A549 (cell line): ENCODE measurements at regions not wholly inside any gene's neighbourhood (a gene's known extent, or its start where the extent isn't known, plus 50 kb on each side); places are given as distances from the start of the nearest gene placed in this dataset.

Source experiments
- ATAC-seq, 2 experiments: fragments of 200-7000 bp in 1 of 2; fragments of >200 bp in 1 of 2; cut with Nextera tagmentation in 1 of 2; cut with Tn5 transposase in 1 of 2; 3 replicates each; pipeline versions ENCODE4 v1.8.0 to v1.9.1; 2018 to 2020; ENCODE audit warnings: mild to moderate bottlenecking in 1 of 2, moderate library complexity in 1 of 2
- CTCF ChIA-PET: fragments of 300-600 bp; sonication (Branson Sonifier 250); formaldehyde crosslinking; extraction: SDS; loops from one replicate; lab custom pipeline; 2021; ENCODE audit warnings: antibody characterized with exemption, inconsistent platforms; lab: Yijun Ruan, JAX
- POLR2A ChIA-PET: fragments of 350-600 bp; formaldehyde crosslinking; extraction: SDS; loops from one replicate; lab custom pipeline; 2021; ENCODE audit warnings: antibody characterized with exemption, inconsistent platforms; lab: Yijun Ruan, JAX
- DNase-seq, 2 experiments: peaks; one replicate each; pipeline versions ENCODE4 v3.0.0 to v3.0.0-alpha.2; 2011 to 2016; ENCODE audit warnings: low read depth in 1 of 2, low spot score in 1 of 2
- FAIRE-seq: peaks from 2 replicates; lab custom pipeline; 2011; peaks lifted over from hg19 to GRCh38; lab: Jason Lieb, UNC
- H3K27ac ChIP-seq, 2 experiments: fragments of >200 bp; sonication (Bioruptor Twin); formaldehyde crosslinking; 3 replicates each; pipeline ENCODE4 v1.5.1; 2016 to 2017
- H3K4me1 ChIP-seq: fragments of >200 bp; sonication (Bioruptor Twin); formaldehyde crosslinking; 3 replicates; pipeline ENCODE4 v1.6.1; 2016
- H3K4me2 ChIP-seq: fragments of >200 bp; sonication (Bioruptor Twin); formaldehyde crosslinking; 3 replicates; pipeline ENCODE4 v1.6.1; 2016
- H3K4me3 ChIP-seq: fragments of >200 bp; sonication (Bioruptor Twin); formaldehyde crosslinking; 3 replicates; pipeline ENCODE4 v1.5.1; 2016
- H3K9me3 ChIP-seq: fragments of >200 bp; sonication (Bioruptor Twin); formaldehyde crosslinking; 3 replicates; pipeline ENCODE4 v1.6.1; 2016
- CBX2 ChIP-seq: fragments of 200-600 bp; sonication (generic); IDR thresholded peaks from 2 replicates; pipeline ENCODE4 v1.6.1; 2016; ENCODE audit warnings: low read depth, mild to moderate bottlenecking, borderline replicate concordance
- FOSL2 ChIP-seq, 2 experiments: fragments of 450-650 bp in 1 of 2; fragments of >200 bp in 1 of 2; sonication (Bioruptor Twin) in 1 of 2; formaldehyde crosslinking; IDR thresholded peaks; 2 replicates each; pipeline versions ENCODE4 v1.5.0 to v1.6.1; 2016 to 2020; ENCODE audit warnings: mild to moderate bottlenecking in 1 of 2, moderate library complexity in 1 of 2
- HOXA7 ChIP-seq: fragments of 250-450 bp; sonication (Bioruptor Pico); IDR thresholded peaks from 2 replicates; pipeline ENCODE4 v1.5.0; 2020; ENCODE audit warnings: mild to moderate bottlenecking, moderate library complexity
- KDM5A ChIP-seq: fragments of 200-600 bp; sonication (generic); IDR thresholded peaks from 2 replicates; pipeline ENCODE4 v1.6.1; 2016; ENCODE audit warnings: antibody characterized with exemption, mild to moderate bottlenecking
- MAZ ChIP-seq: fragments of 150-350 bp; IDR thresholded peaks from 2 replicates; pipeline ENCODE4 v1.6.1; 2014; ENCODE audit warnings: antibody characterized with exemption, low read depth, low read length, borderline replicate concordance
- MYC ChIP-seq: IDR thresholded peaks from 2 replicates; pipeline ENCODE4 v1.6.1; 2012; ENCODE audit warnings: mild to moderate bottlenecking, inconsistent platforms, low read length, improper control_type of control experiment, borderline replicate concordance
- PHF8 ChIP-seq: fragments of 200-600 bp; sonication (generic); IDR thresholded peaks from 2 replicates; pipeline ENCODE4 v1.6.1; 2016; ENCODE audit warnings: low read depth, mild to moderate bottlenecking, antibody characterized with exemption, moderate library complexity, borderline replicate concordance
- RARB ChIP-seq: fragments of 250-450 bp; sonication (Bioruptor Pico); IDR thresholded peaks from 2 replicates; pipeline ENCODE4 v1.8.0; 2021; ENCODE audit warnings: mild to moderate bottlenecking, moderate library complexity
- RCOR1 ChIP-seq: fragments of 150-350 bp; IDR thresholded peaks from 2 replicates; pipeline ENCODE4 v1.6.1; 2014; ENCODE audit warnings: antibody characterized with exemption, low read length, low read depth
- SMC3 ChIP-seq: fragments of >200 bp; sonication (Bioruptor Twin); formaldehyde crosslinking; IDR thresholded peaks from 3 replicates; pipeline ENCODE4 v1.6.1; 2018; ENCODE audit warnings: inconsistent platforms
- TP53 ChIP-seq: fragments of 250-450 bp; sonication (Bioruptor Pico); IDR thresholded peaks from 2 replicates; pipeline ENCODE4 v1.5.0; 2021; ENCODE audit warnings: mild to moderate bottlenecking, moderate library complexity
- ZSCAN20 ChIP-seq: fragments of 250-450 bp; sonication (Bioruptor Pico); IDR thresholded peaks from 2 replicates; pipeline ENCODE4 v1.8.0; 2022; ENCODE audit warnings: mild to moderate bottlenecking, moderate library complexity
- WGBS: methylation state at CpG from one replicate; pipeline ENCODE4 v1.1.6; 2017; ENCODE audit errors: missing lambda C conversion rate; 5-methylcytosine and 5-hydroxymethylcytosine counted together
- TF ChIP-seq, protein P1 (sequence below): fragments of >200 bp; sonication (Bioruptor Twin); formaldehyde crosslinking; IDR thresholded peaks from 3 replicates; pipeline ENCODE4 v1.5.1; 2016
- TF ChIP-seq, protein P2 (sequence below): fragments of 200-600 bp; sonication (generic); IDR thresholded peaks from 2 replicates; pipeline ENCODE4 v1.6.1; 2016; ENCODE audit warnings: antibody characterized with exemption, mild to moderate bottlenecking, moderate library complexity
- TF ChIP-seq, protein P3 (sequence below): fragments of 450-650 bp; IDR thresholded peaks from 2 replicates; pipeline ENCODE4 v1.6.1; 2014; ENCODE audit warnings: antibody characterized with exemption
- TF ChIP-seq, protein P4 (sequence below): fragments of >200 bp; sonication (Bioruptor Twin); formaldehyde crosslinking; IDR thresholded peaks from 3 replicates; pipeline ENCODE4 v1.6.1; 2016
- TF ChIP-seq, protein P5 (sequence below): fragments of 250-450 bp; sonication (Bioruptor Pico); IDR thresholded peaks from 2 replicates; pipeline ENCODE4 v1.5.0; 2020; ENCODE audit warnings: low read depth, mild to moderate bottlenecking, moderate library complexity
- TF ChIP-seq, protein P6 (sequence below): IDR thresholded peaks from 2 replicates; pipeline ENCODE4 v1.6.1; 2012

DNA sequence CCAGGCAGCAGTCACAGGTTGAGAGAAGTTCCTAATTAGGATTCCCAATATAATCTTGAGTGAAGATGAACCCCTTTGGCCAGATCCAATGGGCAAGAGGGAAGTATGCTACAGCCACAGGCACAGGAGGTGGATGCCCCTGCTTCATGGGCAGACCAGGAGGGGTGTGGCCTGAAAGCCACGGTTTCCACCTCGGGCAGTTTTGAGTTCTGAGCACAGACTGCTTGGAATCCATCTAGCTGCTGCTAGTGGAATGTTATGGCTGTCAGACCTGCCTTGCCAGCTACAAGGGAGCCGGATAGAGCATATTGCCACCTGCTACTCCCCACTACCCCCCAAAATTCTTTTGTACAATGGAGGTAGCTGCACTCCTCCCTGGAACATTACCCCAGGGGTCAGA is 672.9 kb downstream of the HACE1 start:
- ATAC-seq, result no peak
- no peak for DNase-seq
- no peak overlapping the region for H3K4me2 ChIP-seq
- WGBS, result 0% methylated on average over 3 of the region's 3 CpGs
- ChIA-PET CTCF (no interaction called here), POLR2A (no interaction called here)
- H3K27ac ChIP-seq, result no peak overlapping the region
- TF ChIP-seq, protein P1, sequence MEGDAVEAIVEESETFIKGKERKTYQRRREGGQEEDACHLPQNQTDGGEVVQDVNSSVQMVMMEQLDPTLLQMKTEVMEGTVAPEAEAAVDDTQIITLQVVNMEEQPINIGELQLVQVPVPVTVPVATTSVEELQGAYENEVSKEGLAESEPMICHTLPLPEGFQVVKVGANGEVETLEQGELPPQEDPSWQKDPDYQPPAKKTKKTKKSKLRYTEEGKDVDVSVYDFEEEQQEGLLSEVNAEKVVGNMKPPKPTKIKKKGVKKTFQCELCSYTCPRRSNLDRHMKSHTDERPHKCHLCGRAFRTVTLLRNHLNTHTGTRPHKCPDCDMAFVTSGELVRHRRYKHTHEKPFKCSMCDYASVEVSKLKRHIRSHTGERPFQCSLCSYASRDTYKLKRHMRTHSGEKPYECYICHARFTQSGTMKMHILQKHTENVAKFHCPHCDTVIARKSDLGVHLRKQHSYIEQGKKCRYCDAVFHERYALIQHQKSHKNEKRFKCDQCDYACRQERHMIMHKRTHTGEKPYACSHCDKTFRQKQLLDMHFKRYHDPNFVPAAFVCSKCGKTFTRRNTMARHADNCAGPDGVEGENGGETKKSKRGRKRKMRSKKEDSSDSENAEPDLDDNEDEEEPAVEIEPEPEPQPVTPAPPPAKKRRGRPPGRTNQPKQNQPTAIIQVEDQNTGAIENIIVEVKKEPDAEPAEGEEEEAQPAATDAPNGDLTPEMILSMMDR, result no peak
- TF ChIP-seq MYC, result no peak
- no peak for TF ChIP-seq SMC3
- no peak for TF ChIP-seq KDM5A
- no peaks in the 10 kb centered on the region for H3K9me3 ChIP-seq
- no peaks in the 10 kb centered on the region for H3K4me1 ChIP-seq
- H3K4me3 ChIP-seq, result no peak overlapping the region
- no peak for FAIRE-seq

DNA sequence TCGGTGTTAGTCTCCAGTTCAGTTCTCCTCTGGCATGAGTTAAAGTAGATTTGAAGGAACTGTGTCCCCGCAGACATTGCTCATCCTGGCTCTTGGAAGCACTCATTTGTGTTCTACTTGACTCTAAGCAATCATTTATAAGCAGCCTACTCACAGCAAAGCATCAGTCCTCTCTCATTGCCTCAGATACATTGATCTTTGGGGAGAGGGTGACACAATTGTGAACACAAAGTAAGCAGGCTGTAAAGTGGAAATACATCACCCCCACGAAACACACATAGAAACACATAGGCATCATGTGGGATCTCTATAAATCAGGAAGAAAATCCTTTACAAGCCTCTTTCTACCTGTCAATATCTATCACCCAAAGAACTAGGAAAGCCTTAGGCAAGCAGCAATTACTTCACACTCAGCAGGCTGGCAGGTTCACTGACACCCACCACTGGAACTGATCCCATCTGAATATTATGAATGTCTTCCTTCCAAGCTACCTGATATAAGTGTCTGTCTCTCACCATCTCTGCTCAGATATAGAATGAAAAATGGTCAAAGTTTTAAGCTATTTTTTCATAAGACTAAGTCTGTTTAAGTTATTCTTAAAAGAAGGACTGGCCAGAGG is 675.8 kb downstream of the HACE1 start:
- POLR2A ChIA-PET, result no interaction called here
- WGBS, result 0% methylated on average over 3 of the region's 3 CpGs
- no peak for TF ChIP-seq HOXA7 (CRISPR knock-in tag)
- TF ChIP-seq RCOR1, result no peak
- TF ChIP-seq, protein P2, sequence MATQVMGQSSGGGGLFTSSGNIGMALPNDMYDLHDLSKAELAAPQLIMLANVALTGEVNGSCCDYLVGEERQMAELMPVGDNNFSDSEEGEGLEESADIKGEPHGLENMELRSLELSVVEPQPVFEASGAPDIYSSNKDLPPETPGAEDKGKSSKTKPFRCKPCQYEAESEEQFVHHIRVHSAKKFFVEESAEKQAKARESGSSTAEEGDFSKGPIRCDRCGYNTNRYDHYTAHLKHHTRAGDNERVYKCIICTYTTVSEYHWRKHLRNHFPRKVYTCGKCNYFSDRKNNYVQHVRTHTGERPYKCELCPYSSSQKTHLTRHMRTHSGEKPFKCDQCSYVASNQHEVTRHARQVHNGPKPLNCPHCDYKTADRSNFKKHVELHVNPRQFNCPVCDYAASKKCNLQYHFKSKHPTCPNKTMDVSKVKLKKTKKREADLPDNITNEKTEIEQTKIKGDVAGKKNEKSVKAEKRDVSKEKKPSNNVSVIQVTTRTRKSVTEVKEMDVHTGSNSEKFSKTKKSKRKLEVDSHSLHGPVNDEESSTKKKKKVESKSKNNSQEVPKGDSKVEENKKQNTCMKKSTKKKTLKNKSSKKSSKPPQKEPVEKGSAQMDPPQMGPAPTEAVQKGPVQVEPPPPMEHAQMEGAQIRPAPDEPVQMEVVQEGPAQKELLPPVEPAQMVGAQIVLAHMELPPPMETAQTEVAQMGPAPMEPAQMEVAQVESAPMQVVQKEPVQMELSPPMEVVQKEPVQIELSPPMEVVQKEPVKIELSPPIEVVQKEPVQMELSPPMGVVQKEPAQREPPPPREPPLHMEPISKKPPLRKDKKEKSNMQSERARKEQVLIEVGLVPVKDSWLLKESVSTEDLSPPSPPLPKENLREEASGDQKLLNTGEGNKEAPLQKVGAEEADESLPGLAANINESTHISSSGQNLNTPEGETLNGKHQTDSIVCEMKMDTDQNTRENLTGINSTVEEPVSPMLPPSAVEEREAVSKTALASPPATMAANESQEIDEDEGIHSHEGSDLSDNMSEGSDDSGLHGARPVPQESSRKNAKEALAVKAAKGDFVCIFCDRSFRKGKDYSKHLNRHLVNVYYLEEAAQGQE, result no peak
- no peak for TF ChIP-seq RARB
- TF ChIP-seq CBX2, result no peak
- TF ChIP-seq PHF8, result no peak
- TF ChIP-seq, protein P3, sequence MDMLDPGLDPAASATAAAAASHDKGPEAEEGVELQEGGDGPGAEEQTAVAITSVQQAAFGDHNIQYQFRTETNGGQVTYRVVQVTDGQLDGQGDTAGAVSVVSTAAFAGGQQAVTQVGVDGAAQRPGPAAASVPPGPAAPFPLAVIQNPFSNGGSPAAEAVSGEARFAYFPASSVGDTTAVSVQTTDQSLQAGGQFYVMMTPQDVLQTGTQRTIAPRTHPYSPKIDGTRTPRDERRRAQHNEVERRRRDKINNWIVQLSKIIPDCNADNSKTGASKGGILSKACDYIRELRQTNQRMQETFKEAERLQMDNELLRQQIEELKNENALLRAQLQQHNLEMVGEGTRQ, result no peak
- TF ChIP-seq, protein P4, sequence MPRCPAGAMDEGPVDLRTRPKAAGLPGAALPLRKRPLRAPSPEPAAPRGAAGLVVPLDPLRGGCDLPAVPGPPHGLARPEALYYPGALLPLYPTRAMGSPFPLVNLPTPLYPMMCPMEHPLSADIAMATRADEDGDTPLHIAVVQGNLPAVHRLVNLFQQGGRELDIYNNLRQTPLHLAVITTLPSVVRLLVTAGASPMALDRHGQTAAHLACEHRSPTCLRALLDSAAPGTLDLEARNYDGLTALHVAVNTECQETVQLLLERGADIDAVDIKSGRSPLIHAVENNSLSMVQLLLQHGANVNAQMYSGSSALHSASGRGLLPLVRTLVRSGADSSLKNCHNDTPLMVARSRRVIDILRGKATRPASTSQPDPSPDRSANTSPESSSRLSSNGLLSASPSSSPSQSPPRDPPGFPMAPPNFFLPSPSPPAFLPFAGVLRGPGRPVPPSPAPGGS, result no peak
- no peak for TF ChIP-seq ZSCAN20 (CRISPR knock-in tag)
- TF ChIP-seq MAZ, result no peak
- TF ChIP-seq, protein P5, sequence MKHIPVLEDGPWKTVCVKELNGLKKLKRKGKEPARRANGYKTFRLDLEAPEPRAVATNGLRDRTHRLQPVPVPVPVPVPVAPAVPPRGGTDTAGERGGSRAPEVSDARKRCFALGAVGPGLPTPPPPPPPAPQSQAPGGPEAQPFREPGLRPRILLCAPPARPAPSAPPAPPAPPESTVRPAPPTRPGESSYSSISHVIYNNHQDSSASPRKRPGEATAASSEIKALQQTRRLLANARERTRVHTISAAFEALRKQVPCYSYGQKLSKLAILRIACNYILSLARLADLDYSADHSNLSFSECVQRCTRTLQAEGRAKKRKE (CRISPR knock-in tag), result no peak
- no peak for TF ChIP-seq FOSL2 (IDR thresholded peaks at IDR 0.05)
- no peak for TF ChIP-seq FOSL2 (CRISPR knock-in tag; IDR thresholded peaks at IDR 0.05)
- TF ChIP-seq, protein P6, sequence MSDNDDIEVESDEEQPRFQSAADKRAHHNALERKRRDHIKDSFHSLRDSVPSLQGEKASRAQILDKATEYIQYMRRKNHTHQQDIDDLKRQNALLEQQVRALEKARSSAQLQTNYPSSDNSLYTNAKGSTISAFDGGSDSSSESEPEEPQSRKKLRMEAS, result no peak
- TF ChIP-seq, protein P1, result no peak
- no peak for TF ChIP-seq TP53
- CTCF ChIA-PET, result no interaction called here
- no peak for FAIRE-seq
- Histone ChIP-seq H3K4me2 (no peak overlapping the region), H3K9me3 (no peaks in the 10 kb centered on the region), H3K4me3 (no peak overlapping the region), H3K27ac (no peak overlapping the region), H3K4me1 (no peaks in the 10 kb centered on the region)
- no peak for ATAC-seq
- no peak for DNase-seq
